ENCODE measurements at regions not wholly inside any gene's neighbourhood (a gene's known extent, or its start where the extent isn't known, plus 50 kb on each side); places are given as distances from the start of the nearest gene placed in this dataset.

- intact Hi-C loops (cut with micrococcal nuclease), result no loop called here
- BruUV-seq (replicated peaks), result no TSS peak
Observed at GRCh38 chr15:96606617-96607016, 276.1 kb downstream of the NR2F2 start.

More at GRCh38 chr15:96606617-96607016, 276.1 kb downstream of the NR2F2 start:
- Histone ChIP-seq H4K20me1 (replicated peaks; ENCODE audit: control insufficient read depth, extremely low read depth, insufficient read depth, low read length) (no peaks in the 10 kb centered on the region), H2AFZ (ENCODE audit: low read depth, low read length) (no peak overlapping the region), H3K9me1 (replicated peaks; ENCODE audit: control insufficient read depth, extremely low read depth, insufficient read depth, low read length) (no peaks in the 10 kb centered on the region), H3K27me3 (ENCODE audit: control insufficient read depth in 2 of 2, insufficient read depth in 2 of 2, low read length in 2 of 2) (no peaks in the 10 kb centered on the region), H3K79me2 (ENCODE audit: control insufficient read depth, insufficient read depth, low read length) (no peaks in the 10 kb centered on the region), H3K4me3 (replicated peaks in 1 of 3; ENCODE audit: insufficient read depth in 1 of 3, low read depth in 1 of 3, low read length in 3 of 3) (no peak overlapping the region), H3K4me2 (ENCODE audit: insufficient read depth, low read length) (no peak overlapping the region), H3K4me1 (ENCODE audit: control insufficient read depth, extremely low read depth, insufficient read depth, low read length) (no peaks in the 10 kb centered on the region), H3K36me3 (ENCODE audit: control insufficient read depth in 2 of 2, extremely low read depth in 1 of 2, insufficient read depth in 2 of 2, low read length in 2 of 2) (no peaks in the 10 kb centered on the region), H3K9me3 (replicated peaks; ENCODE audit: control insufficient read depth, insufficient read depth, low read length) (no peaks in the 10 kb centered on the region), H3K9ac (replicated peaks; ENCODE audit: extremely low read depth, insufficient read depth, low read length) (no peak overlapping the region), H3K27ac (ENCODE audit: insufficient read depth, low read depth, low read length) (no peak overlapping the region)
- dilution Hi-C loops (cut with MboI; ENCODE audit: extremely low pct_ligation_motif_present, low sequenced_read_pairs), result no loop called here
- POLR2A ChIA-PET, result no interaction called here
- TF ChIP-seq GATA2 (IDR thresholded peaks at IDR 0.05; ENCODE audit: insufficient read depth, insufficient read length, low read depth, low read length) (no peak), MYC (IDR thresholded peaks at IDR 0.05; ENCODE audit: low read depth, low read length) (no peak), POLR2A (IDR thresholded peaks at IDR 0.05; ENCODE audit: low read depth, low read length) (no peak), MAX (IDR thresholded peaks at IDR 0.05; ENCODE audit: insufficient read depth, insufficient read length) (no peak), FOS (IDR thresholded peaks at IDR 0.05; ENCODE audit: borderline replicate concordance, insufficient read depth, low read length) (no peak), CTCF (IDR thresholded peaks at IDR 0.05; ENCODE audit: extremely low read depth in 1 of 2, insufficient read depth in 1 of 2, low read depth in 1 of 2, low read length in 2 of 2) (no peak), JUN (IDR thresholded peaks at IDR 0.05; ENCODE audit: borderline replicate concordance, insufficient read depth, insufficient read length, low read depth) (no peak), POLR2AphosphoS5 (IDR thresholded peaks at IDR 0.05; ENCODE audit: insufficient read depth, low read depth, low read length) (no peak), EZH2 (IDR thresholded peaks at IDR 0.05; ENCODE audit: borderline replicate concordance, low read depth, low read length, severe bottlenecking) (no peak)
- FAIRE-seq, result no peak
- no peak for DNase-seq (ENCODE audit: low read depth, low spot score)
- CTCF ChIA-PET, result interaction anchor here (2.5 kb wide), 1 partner anchor 13 kb away, joined by 9 read pairs; no protein-coding TSS in a partner anchor

Data from endothelial cell of umbilical vein (primary cell).